GM04503 (cell line): ENCODE measurements at regions not wholly inside any gene's neighbourhood (a gene's known extent, or its start where the extent isn't known, plus 50 kb on each side); places are given as distances from the start of the nearest gene placed in this dataset.
A peak's percentile ranks its signal among the peaks of the same experiment; 100 is the strongest.

ENCODE experiments used
- DNase-seq: peaks from one replicate; pipeline ENCODE4 v3.0.0-alpha.2; 2012; ENCODE audit warnings: low read depth

DNA sequence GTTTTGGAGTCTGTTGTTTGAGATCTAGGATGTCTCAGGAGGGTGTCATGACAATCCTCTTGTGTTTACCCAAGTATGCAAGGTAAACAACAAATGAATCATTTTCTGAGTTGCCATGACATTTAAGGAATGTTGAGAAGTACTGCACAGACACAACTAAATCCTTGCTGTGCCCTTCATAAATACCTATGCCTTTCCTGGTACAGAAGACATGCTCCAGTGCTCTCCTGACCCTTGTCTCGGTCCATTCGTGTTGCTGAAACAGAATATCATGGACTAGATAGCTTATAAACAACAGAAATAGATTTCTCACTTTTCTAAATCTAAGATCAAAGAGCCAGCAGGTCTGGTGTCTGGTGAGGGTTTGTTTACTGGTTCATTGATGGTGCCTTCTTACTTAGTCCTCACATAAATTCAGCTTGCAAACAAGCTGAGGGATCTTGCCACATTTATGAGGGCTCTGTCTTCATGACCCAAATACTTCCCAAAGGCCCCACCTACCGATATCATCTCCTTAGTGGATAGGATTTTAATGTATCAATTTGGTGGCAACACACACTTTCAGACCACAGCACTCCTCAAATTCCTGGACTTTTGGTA is 341.8 kb upstream of the SEMA3A start:
- DNase-seq, result peak; percentile 60

GRCh38 chr7:84535580-84536270 is 341.1 kb upstream of the SEMA3A start:
- no peak for DNase-seq

DNA sequence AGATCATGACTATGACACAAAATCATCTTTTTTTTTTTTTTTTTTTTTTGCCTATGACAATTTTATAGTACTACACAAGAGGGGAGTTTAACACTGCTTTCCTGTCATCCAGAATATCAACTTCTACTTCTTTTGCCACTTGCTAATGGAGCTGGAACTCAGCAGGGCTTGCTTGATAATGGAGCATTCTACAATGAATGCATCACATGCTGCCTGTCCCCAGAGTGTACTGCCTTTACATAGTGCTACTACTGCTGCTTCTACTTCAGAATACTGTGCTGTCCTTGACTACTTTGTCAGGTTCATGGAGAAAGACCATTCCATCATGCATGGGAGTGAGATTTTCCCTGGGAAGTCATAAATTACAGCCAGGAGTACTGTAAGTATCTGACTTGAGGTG is 338.6 kb upstream of the SEMA3A start:
- DNase-seq, result no peak

- no peak for DNase-seq
Observed at GRCh38 chr7:84532196-84532595, 337.6 kb upstream of the SEMA3A start.

DNA sequence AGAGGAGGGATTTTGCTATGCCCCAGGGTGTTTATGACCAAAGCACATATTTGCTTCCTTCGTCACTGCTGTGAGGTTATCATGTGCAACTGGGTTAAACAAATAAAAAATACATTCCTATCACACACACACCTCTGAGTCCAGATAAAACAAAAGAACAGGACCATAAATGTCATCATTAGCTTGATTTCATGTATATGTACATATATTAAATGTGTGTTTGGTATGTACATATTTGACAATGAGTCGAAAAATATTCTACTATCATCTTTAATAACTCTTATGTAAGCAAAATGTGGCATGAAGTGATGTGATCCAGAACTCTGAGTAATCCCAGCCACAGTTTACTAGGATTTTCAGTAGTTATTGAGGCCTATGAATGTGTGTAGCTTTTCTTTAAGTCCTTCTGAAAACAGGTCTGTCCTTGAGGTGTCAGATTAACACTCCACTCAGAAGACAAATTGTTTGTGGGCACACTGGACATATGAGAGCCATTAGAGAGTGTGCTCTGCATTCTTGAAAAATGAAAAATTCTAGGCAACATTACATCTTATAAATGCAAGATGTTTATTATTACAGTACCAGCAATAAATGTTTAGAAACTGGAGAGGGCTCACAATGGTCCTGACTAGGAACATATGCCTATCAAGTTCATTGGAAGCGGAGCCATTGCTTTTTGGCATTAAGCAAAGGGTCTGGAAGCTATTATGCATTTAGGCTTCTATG is 335.1 kb upstream of the SEMA3A start:
- peak; percentile 73 for DNase-seq

- no peak for DNase-seq
Observed at GRCh38 chr7:84528756-84529479, 334.3 kb upstream of the SEMA3A start.

DNA sequence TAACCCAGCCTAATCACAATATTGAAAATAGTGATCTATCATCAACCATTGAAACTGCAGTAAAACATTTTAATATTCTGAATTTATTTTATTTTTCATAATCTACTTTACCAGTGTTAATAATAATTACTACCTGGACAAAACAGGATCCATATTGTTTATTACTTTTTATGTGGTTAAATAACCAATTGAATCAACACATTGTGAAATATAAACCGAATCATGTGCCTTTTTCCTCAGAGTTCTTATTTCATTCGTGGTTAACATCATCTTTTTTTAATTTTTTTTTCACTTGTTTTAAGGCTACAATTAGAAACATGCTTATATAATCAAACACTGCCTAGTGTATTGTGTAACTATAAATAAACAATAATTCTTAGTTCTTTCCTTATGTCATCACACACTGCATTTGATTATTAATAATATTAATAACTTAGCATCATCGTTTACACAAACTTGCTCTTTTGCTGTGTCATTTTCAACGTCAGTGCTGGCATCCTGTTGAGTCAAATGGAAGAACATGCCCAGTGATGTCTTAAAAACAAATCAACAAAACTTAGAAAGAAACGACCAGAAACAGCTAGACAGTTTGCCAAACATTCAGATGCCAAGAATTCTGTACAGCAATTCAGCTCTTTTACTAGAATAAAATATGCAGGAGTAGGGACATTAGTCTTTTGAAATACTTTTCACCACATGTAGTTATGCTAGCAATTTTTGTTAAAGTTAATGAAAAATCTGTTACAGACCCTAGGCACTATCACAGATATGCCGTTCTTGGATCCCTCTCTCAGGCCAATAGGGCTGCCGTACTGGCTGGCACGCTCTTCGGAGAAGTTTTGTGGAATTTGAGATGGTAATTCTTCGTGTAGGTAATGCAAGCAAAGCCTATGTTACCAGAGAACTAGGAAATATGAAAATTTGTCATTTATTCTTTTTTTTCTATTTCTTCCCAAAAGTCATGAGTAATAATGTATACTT is 330.4 kb upstream of the SEMA3A start:
- DNase-seq, result peak; percentile 85

- DNase-seq, result no peak
Observed at GRCh38 chr7:84513061-84513460, 318.5 kb upstream of the SEMA3A start.

GRCh38 chr7:84512055-84512454 is 317.5 kb upstream of the SEMA3A start:
- DNase-seq, result no peak

DNA sequence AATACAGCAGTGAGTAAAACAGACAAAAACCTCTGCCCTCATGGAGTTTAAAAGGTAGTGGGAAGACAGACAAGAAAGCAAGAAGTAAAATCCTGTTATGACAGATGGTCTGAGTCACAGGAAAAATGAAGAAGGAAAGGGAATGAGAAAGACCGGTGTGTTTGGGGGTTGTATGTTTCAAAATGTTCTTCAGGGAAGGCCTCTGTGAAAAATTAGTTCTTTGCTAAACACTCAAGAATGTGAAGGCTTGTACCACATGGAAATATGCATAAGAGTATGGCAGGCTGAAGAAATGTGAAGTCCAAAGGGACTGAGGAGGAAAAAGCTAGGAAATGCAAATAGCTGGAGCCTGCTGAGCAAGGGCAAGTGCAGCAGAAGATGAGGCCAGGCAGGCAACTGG is 315.9 kb upstream of the SEMA3A start:
- DNase-seq, result peak; percentile 75

DNA sequence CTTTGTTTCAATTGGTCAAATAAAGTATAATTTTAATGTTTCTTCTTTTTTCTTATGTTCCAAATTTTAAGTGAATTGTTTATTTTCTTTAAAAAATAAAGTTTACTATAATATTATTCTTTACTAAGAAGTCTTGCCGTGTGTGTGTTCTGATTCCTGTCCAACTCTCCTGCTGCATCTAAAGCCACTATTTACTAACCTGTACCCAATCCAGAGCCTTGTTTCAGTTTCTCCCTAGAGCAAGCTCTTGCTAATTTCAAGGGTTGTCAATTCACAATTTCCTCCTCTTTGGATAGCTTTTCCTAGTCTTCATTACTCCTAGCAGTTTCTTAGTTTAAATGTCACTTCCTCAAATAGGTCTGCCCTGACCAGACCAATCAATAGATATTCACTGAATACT is 314.9 kb upstream of the SEMA3A start:
- no peak for DNase-seq

DNA sequence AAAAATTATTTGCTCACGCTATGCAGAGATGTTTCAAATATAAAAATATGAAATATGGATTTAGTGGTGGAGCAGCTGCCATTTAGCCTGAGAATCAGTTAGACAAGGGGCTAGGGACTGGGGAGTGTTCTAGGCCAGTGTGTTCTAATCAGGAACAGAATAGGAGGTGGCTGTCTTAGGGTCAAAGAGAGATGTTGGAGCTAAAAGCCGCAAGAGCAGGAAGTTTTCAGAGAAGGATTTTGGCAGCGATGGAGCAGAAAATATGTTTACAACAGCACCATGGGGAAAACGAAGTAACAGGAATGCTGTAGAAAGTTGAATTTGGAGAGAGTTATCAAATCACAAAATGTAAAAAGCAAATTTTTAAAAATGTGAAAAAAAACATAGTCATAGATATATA is 314.0 kb upstream of the SEMA3A start:
- no peak for DNase-seq

DNA sequence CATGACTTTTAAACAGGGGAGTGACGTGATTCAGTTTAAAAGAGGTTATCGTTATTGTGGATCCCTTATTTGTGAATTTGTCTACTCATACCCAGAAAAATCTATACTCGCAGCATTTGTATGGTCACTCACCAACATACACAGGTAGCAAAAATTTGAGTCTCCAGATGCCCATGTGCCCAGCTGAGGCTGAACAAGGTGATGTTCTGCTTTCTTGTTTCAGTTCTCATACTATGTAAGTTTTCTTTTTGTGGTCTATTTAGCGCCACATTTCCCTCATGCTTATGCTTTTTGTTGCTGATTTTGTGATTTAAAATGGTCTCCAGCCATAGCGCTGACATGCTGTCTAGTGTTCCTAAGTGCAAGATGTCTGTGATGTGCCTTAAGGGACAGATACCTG is 312.9 kb upstream of the SEMA3A start:
- no peak for DNase-seq

DNA sequence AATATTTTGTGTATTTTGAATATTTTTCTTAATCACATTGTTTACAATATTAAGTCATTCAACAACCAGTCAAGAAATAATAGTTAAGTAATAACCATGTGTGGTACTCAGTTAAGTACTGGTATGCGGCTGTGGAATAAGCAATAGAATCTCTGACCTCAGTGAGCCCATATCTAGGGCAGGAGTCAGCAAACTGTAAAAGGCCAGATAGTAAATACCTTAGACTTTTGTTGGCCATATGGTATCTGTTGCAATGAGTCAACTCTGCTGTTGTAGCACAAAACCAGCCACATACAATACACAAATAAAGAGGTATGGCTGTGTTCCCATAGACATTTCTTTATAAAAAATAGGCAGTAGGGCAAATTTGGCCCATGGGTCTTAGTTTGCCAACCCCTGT is 311.6 kb upstream of the SEMA3A start:
- peak; percentile 63 for DNase-seq

- DNase-seq, result no peak
Observed at GRCh38 chr7:84502239-84502638, 307.6 kb upstream of the SEMA3A start.

GRCh38 chr7:84497873-84498272 is 303.3 kb upstream of the SEMA3A start:
- no peak for DNase-seq

DNA sequence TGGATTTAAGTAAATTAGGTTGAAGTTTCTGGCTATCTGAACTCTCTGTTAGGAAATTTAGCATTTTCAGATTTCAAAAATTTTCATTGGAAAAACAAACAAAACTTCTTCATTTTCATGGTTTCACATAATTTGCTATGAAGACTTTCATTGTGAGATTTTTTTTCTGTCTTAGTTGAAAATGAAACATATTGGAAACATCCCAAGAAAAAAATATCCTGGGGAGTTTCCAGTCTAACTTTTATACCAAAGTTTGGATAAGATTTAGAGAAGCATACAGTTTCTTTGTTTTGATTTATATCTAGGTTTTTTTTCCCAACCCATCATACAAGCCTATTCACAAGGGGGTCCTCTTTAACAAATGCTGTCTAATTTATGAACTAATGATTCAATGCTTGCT is 300.5 kb upstream of the SEMA3A start:
- no peak for DNase-seq

DNA sequence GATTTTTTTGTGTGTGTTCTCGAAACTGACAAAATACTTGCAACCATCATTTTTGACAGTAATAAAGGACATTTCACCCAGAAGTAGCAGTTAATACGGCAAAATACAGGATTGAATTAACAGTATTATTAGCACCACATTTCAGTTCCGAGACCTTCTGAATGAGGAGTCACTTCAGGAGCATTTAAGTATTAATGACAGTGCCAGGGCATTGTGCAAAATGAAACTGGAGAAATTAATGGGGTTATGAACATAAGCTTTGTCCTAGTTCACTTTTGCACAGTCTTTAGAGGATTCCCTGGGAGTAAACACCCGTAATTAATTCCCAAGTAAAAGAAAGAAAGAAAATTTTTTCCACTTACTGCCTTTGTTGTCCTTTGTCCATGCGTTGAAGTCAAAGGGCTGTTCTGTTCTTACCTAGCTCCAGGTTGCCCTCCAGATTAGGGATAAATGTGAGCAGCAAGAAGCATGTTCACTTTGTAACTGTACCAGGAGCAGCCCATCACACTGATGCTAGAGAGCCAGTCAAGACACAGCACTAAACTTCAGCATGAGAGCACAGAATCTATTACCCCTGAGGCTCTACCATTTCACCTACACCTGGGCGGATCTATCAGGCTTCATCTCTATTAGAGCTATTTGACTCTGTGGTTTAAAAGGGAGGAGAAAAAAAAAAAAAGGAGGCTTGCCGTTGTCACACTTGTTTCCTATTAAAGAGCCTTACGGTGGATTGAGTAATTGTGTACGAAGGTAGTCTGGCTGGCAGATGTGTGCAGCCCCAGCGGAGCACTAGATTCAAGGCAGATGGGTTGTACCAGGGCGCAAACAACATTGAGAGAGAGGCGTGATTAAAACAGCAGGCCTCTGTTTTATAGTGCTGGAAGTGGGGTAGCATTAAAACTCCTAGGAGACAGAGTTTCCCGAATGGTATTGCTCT is 297.8 kb upstream of the SEMA3A start:
- peak; percentile 59 for DNase-seq

- DNase-seq, result peak; percentile 69
Observed at GRCh38 chr7:84490661-84491060, 296.1 kb upstream of the SEMA3A start.

DNA sequence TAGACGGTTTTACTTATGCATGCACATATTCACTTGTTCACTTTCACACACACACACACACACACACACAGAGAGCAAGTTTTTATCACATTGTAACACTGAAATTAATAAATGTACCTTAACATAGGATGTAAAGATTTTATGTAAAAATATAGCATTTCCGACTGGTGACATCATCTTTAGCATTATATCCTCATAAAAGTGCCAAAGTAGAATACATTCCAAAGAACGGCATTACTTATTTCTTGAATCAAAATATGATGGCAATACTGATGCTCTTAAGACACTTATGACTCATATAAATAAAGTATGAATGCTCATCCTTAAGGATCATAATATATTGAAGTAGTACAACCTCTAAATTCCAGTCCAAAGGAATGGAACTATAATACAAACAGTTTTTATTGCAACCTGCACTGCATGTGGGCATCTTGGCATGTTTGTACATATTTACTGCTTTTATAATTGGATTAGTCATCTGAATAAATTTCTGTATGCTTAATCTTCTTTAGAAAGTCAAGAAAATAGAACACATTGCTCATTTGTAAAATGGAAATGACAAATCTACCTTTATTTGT is 290.0 kb upstream of the SEMA3A start:
- DNase-seq, result no peak
